GM12891 (cell line): ENCODE measurements at regions not wholly inside any gene's neighbourhood (a gene's known extent, or its start where the extent isn't known, plus 50 kb on each side); places are given as distances from the start of the nearest gene placed in this dataset.

Experiments
- DNase-seq: peaks from one replicate; pipeline ENCODE4 v3.0.0; 2011; ENCODE audit warnings: low spot score; ENCODE audit not compliant: insufficient read length
- FAIRE-seq: peaks from 2 replicates; lab custom pipeline; 2011; peaks lifted over from hg19 to GRCh38; lab: Jason Lieb, UNC
- PAX5 ChIP-seq: IDR thresholded peaks from 2 replicates; pipeline ENCODE4 v1.6.1; 2011; ENCODE audit warnings: low read length, moderate library complexity, mild to moderate bottlenecking; ENCODE audit not compliant: insufficient read depth, severe bottlenecking
- POLR2A ChIP-seq: IDR thresholded peaks from 2 replicates; pipeline ENCODE4 v1.6.1; 2011; ENCODE audit warnings: low read depth, low read length, control low read depth
- POLR2AphosphoS5 ChIP-seq: IDR thresholded peaks from 2 replicates; pipeline ENCODE4 v1.6.1; 2011; ENCODE audit warnings: low read depth, low read length, control low read depth
- POU2F2 ChIP-seq: IDR thresholded peaks from 2 replicates; pipeline ENCODE4 v1.6.1; 2011; ENCODE audit warnings: low read depth, mild to moderate bottlenecking, control low read depth, low read length, moderate library complexity
- SPI1 ChIP-seq: IDR thresholded peaks from 2 replicates; pipeline ENCODE4 v1.6.1; 2011; ENCODE audit warnings: low read depth, low read length, control low read depth
- TAF1 ChIP-seq: IDR thresholded peaks from 2 replicates; pipeline ENCODE4 v1.6.1; 2011; ENCODE audit warnings: low read depth, low read length, control low read depth

GRCh38 chr6:139833592-139833991 is 459.1 kb upstream of the CITED2 start:
- DNase-seq (no peak), FAIRE-seq (no peak)
- TF ChIP-seq TAF1 (no peak), PAX5 (no peak), POLR2A (no peak), SPI1 (no peak), POLR2AphosphoS5 (no peak), POU2F2 (no peak)

- DNase-seq: no peak
- no peak for FAIRE-seq
- TF ChIP-seq POLR2AphosphoS5 (no peak), POLR2A (no peak), TAF1 (no peak), POU2F2 (no peak), SPI1 (no peak), PAX5 (no peak)
These were observed 458.3 kb upstream of the CITED2 start for GRCh38 chr6:139832493-139833305.

GRCh38 chr6:139829576-139829975 is 455.1 kb upstream of the CITED2 start:
- DNase-seq: no peak
- TF ChIP-seq SPI1: no peak
- TF ChIP-seq TAF1: no peak
- TF ChIP-seq POLR2A: no peak
- TF ChIP-seq POU2F2: no peak
- TF ChIP-seq PAX5: no peak
- TF ChIP-seq POLR2AphosphoS5: no peak
- FAIRE-seq: no peak

- TF ChIP-seq PAX5: no peak
- no peak for TF ChIP-seq POLR2AphosphoS5
- TF ChIP-seq POU2F2: no peak
- TF ChIP-seq POLR2A: no peak
- no peak for TF ChIP-seq SPI1
- TF ChIP-seq TAF1: no peak
- FAIRE-seq (no peak), DNase-seq (no peak)
These were observed 454.5 kb upstream of the CITED2 start for GRCh38 chr6:139828751-139829519.

- TF ChIP-seq POLR2A (no peak), SPI1 (no peak), PAX5 (no peak), POLR2AphosphoS5 (no peak), TAF1 (no peak), POU2F2 (no peak)
- FAIRE-seq (no peak), DNase-seq (no peak)
These were observed 451.5 kb upstream of the CITED2 start for GRCh38 chr6:139825935-139826374.

GRCh38 chr6:139824864-139825263 is 450.4 kb upstream of the CITED2 start:
- no peak for DNase-seq
- no peak for TF ChIP-seq POLR2A
- TF ChIP-seq SPI1: no peak
- TF ChIP-seq POU2F2: no peak
- TF ChIP-seq TAF1: no peak
- no peak for TF ChIP-seq POLR2AphosphoS5
- no peak for TF ChIP-seq PAX5
- no peak for FAIRE-seq

- no peak for FAIRE-seq
- TF ChIP-seq TAF1 (no peak), PAX5 (no peak), SPI1 (no peak), POLR2A (no peak), POLR2AphosphoS5 (no peak), POU2F2 (no peak)
These were observed 449.3 kb upstream of the CITED2 start for GRCh38 chr6:139823808-139824126.

GRCh38 chr6:139823099-139823807 is 448.8 kb upstream of the CITED2 start:
- no peak for TF ChIP-seq PAX5
- FAIRE-seq: no peak
- DNase-seq: no peak

More at GRCh38 chr6:139823808-139824126, 449.3 kb upstream of the CITED2 start:
- DNase-seq: no peak
